ENCODE measurements at regions not wholly inside any gene's neighbourhood (a gene's known extent, or its start where the extent isn't known, plus 50 kb on each side); places are given as distances from the start of the nearest gene placed in this dataset.
"Not testable (repeated sequence)": the region's sequence is repeated elsewhere in the genome, so short reads cannot be mapped to it uniquely, and the experiment has no call there.

DNA sequence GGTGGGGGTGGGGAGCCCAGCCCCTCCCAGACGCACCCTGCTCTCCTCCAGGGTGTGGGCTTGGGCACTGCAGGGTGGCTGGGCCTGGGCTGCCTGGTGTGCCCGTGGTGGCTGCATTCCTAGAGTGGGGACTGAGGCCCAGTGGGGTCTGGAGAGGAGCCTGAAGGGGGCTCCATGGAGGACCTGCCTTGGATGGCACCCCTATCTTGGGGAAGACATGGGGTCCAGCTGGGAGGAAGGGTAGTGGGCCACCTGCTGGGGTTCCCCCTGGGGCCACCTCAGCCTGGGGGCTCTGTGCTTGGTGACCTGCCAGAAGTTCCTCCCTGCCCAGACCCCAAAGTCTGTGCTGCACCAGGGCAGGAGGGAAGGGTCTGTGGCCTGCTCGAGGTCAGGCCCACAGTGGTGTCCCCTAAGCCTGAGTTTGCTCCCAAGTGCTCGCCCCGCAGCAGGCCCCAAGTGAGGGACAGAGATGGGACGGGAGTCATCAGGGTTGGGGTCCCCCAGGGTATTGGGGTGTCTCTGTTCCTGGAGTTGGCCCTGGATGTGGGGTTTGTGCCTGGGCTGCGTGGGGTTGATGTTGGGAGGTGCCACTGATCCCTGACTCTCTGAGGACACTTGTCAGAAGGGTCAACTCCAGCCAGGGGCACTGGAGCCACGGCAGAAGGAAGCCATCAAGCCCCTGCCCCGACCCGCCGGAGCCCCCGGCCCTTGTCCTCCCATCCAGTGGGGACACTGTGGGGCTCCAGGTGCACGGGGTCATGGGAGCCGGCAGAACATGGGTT is 382.9 kb downstream of the TMEM121 start:
- peaks cover 0 to 8% (median 4%) of the 10 kb centered on the region in 5 donors for H3K27me3 ChIP-seq (ENCODE audit: control insufficient read depth in 5 of 5, insufficient read depth in 4 of 5, low read length in 5 of 5)
- H3K4me3 ChIP-seq (ENCODE audit: low read depth in 1 of 5, low read length in 5 of 5): no peak overlapping the region
- H3K27ac ChIP-seq (ENCODE audit: low read depth, low read length): no peak overlapping the region
- no peaks in the 10 kb centered on the region for H3K36me3 ChIP-seq (ENCODE audit: control insufficient read depth in 5 of 5, insufficient read depth in 5 of 5, low read length in 5 of 5)
- H3K9ac ChIP-seq (ENCODE audit: low read length in 5 of 5): no peak overlapping the region
- peaks cover 0 to 16% (median 11%) of the 10 kb centered on the region in 5 donors for H3K9me3 ChIP-seq (ENCODE audit: control insufficient read depth in 5 of 5, low read length in 5 of 5)
- H3K4me1 ChIP-seq (ENCODE audit: control insufficient read depth in 5 of 5, insufficient read depth in 5 of 5, low read length in 5 of 5): no peaks in the 10 kb centered on the region

- H3K4me1 ChIP-seq (ENCODE audit: control insufficient read depth in 5 of 5, insufficient read depth in 5 of 5, low read length in 5 of 5); H3K4me3 ChIP-seq (ENCODE audit: low read depth in 1 of 5, low read length in 5 of 5); H3K27ac ChIP-seq (ENCODE audit: low read depth, low read length); H3K27me3 ChIP-seq (ENCODE audit: control insufficient read depth in 5 of 5, insufficient read depth in 4 of 5, low read length in 5 of 5); H3K36me3 ChIP-seq (ENCODE audit: control insufficient read depth in 5 of 5, insufficient read depth in 5 of 5, low read length in 5 of 5); H3K9ac ChIP-seq (ENCODE audit: low read length in 5 of 5): not testable (repeated sequence)
- peaks cover 0 to 16% (median 11%) of the 10 kb centered on the region in 5 donors for H3K9me3 ChIP-seq (ENCODE audit: control insufficient read depth in 5 of 5, low read length in 5 of 5)
Observed at GRCh38 chr14:105909828-105910120, 383.4 kb downstream of the TMEM121 start.

- no peak overlapping the region for H3K27ac ChIP-seq (ENCODE audit: low read depth, low read length)
- no peak overlapping the region for H3K9ac ChIP-seq (ENCODE audit: low read length in 5 of 5)
- H3K4me1 ChIP-seq (ENCODE audit: control insufficient read depth in 5 of 5, insufficient read depth in 5 of 5, low read length in 5 of 5): no peaks in the 10 kb centered on the region
- peaks cover 0 to 16% (median 11%) of the 10 kb centered on the region in 5 donors for H3K9me3 ChIP-seq (ENCODE audit: control insufficient read depth in 5 of 5, low read length in 5 of 5)
- H3K36me3 ChIP-seq (ENCODE audit: control insufficient read depth in 5 of 5, insufficient read depth in 5 of 5, low read length in 5 of 5): no peaks in the 10 kb centered on the region
- peaks cover 0 to 8% (median 4%) of the 10 kb centered on the region in 5 donors for H3K27me3 ChIP-seq (ENCODE audit: control insufficient read depth in 5 of 5, insufficient read depth in 4 of 5, low read length in 5 of 5)
- H3K4me3 ChIP-seq (ENCODE audit: low read depth in 1 of 5, low read length in 5 of 5): no peak overlapping the region
Observed at GRCh38 chr14:105910426-105910825, 384.0 kb downstream of the TMEM121 start.

DNA sequence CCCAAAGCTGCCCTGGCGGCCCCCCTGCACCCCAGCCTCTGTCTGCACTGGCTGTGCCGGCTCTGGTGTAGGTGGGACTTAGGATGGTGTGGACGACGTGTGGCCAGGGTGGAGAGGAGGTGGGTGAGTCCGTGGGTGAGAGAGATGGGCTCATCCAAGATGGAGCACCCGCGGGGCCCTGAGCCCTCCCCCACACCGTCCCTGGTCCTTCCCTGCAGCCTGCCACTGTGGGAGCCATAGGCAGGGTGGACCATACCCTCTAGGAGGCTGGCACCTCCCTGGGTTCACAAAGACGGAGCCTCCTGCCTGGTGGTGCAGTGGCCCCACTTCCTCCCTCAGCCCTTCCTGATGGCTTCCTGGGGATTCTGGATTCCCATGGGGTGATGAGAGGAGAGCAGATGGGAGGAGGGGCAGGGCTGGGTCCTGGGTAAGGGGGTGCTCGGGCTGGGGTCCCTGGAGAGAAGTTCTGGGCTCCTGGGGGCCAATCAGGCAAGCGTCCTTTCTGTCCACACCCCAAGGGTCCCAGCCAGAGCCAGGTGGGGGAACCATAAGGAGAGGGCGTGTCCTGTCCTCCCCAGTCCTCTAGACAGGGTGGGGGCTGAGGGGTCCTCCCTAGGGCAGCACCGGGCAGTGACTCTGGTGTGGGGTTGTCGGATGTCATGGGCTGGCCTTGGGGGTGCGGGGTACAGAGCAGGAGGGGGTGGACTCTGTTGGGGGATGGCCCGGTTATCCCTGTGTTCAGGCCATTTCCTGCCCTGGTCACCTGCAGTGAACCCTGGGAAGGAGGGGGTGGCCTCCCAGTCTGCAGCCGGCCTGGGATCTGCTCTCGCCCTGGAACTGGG is 384.8 kb downstream of the TMEM121 start:
- peaks cover 0 to 8% (median 4%) of the 10 kb centered on the region in 5 donors for H3K27me3 ChIP-seq (ENCODE audit: control insufficient read depth in 5 of 5, insufficient read depth in 4 of 5, low read length in 5 of 5)

GRCh38 chr14:105911848-105912292 is 385.5 kb downstream of the TMEM121 start:
- not testable (repeated sequence) for H3K4me1 ChIP-seq (ENCODE audit: control insufficient read depth in 5 of 5, insufficient read depth in 5 of 5, low read length in 5 of 5); H3K9ac ChIP-seq (ENCODE audit: low read length in 5 of 5)

More for the DNA sequence above, 384.8 kb downstream of the TMEM121 start:
- Histone ChIP-seq H3K4me3 (ENCODE audit: low read depth in 1 of 5, low read length in 5 of 5) (no peak overlapping the region), H3K9ac (ENCODE audit: low read length in 5 of 5) (no peak overlapping the region), H3K27ac (ENCODE audit: low read depth, low read length) (no peak overlapping the region), H3K4me1 (ENCODE audit: control insufficient read depth in 5 of 5, insufficient read depth in 5 of 5, low read length in 5 of 5) (no peaks in the 10 kb centered on the region), H3K36me3 (ENCODE audit: control insufficient read depth in 5 of 5, insufficient read depth in 5 of 5, low read length in 5 of 5) (no peaks in the 10 kb centered on the region), H3K9me3 (ENCODE audit: control insufficient read depth in 5 of 5, low read length in 5 of 5) (peaks cover 0 to 20% (median 15%) of the 10 kb centered on the region in 5 donors)

GRCh38 chr14:105912641-105913180 is 386.3 kb downstream of the TMEM121 start:
- Histone ChIP-seq H3K36me3 (ENCODE audit: control insufficient read depth in 5 of 5, insufficient read depth in 5 of 5, low read length in 5 of 5) (no peaks in the 10 kb centered on the region), H3K27ac (ENCODE audit: low read depth, low read length) (no peak overlapping the region), H3K4me1 (ENCODE audit: control insufficient read depth in 5 of 5, insufficient read depth in 5 of 5, low read length in 5 of 5) (no peaks in the 10 kb centered on the region), H3K27me3 (ENCODE audit: control insufficient read depth in 5 of 5, insufficient read depth in 4 of 5, low read length in 5 of 5) (peaks cover 0 to 6% (median 0%) of the 10 kb centered on the region in 5 donors), H3K9ac (ENCODE audit: low read length in 5 of 5) (no peak overlapping the region), H3K9me3 (ENCODE audit: control insufficient read depth in 5 of 5, low read length in 5 of 5) (peaks cover 0 to 17% (median 14%) of the 10 kb centered on the region in 5 donors), H3K4me3 (ENCODE audit: low read depth in 1 of 5, low read length in 5 of 5) (no peak overlapping the region)

More at GRCh38 chr14:105911848-105912292, 385.5 kb downstream of the TMEM121 start:
- not testable (repeated sequence) for H3K36me3 ChIP-seq (ENCODE audit: control insufficient read depth in 5 of 5, insufficient read depth in 5 of 5, low read length in 5 of 5); H3K27me3 ChIP-seq (ENCODE audit: control insufficient read depth in 5 of 5, insufficient read depth in 4 of 5, low read length in 5 of 5); H3K27ac ChIP-seq (ENCODE audit: low read depth, low read length); H3K4me3 ChIP-seq (ENCODE audit: low read depth in 1 of 5, low read length in 5 of 5)
- H3K9me3 ChIP-seq (ENCODE audit: control insufficient read depth in 5 of 5, low read length in 5 of 5): peaks cover 0 to 20% (median 15%) of the 10 kb centered on the region in 5 donors

GRCh38 chr14:105913221-105913620 is 386.8 kb downstream of the TMEM121 start:
- peaks cover 0 to 17% (median 14%) of the 10 kb centered on the region in 5 donors for H3K9me3 ChIP-seq (ENCODE audit: control insufficient read depth in 5 of 5, low read length in 5 of 5)
- no peak overlapping the region for H3K27ac ChIP-seq (ENCODE audit: low read depth, low read length)

GRCh38 chr14:105913861-105914260 is 387.5 kb downstream of the TMEM121 start:
- Histone ChIP-seq H3K4me3 (ENCODE audit: low read depth in 1 of 5, low read length in 5 of 5) (no peak overlapping the region), H3K9me3 (ENCODE audit: control insufficient read depth in 5 of 5, low read length in 5 of 5) (peaks cover 0 to 17% (median 14%) of the 10 kb centered on the region in 5 donors), H3K36me3 (ENCODE audit: control insufficient read depth in 5 of 5, insufficient read depth in 5 of 5, low read length in 5 of 5) (no peaks in the 10 kb centered on the region), H3K4me1 (ENCODE audit: control insufficient read depth in 5 of 5, insufficient read depth in 5 of 5, low read length in 5 of 5) (no peaks in the 10 kb centered on the region), H3K9ac (ENCODE audit: low read length in 5 of 5) (no peak overlapping the region), H3K27me3 (ENCODE audit: control insufficient read depth in 5 of 5, insufficient read depth in 4 of 5, low read length in 5 of 5) (no peaks in the 10 kb centered on the region), H3K27ac (ENCODE audit: low read depth, low read length) (no peak overlapping the region)

More at GRCh38 chr14:105913221-105913620, 386.8 kb downstream of the TMEM121 start:
- Histone ChIP-seq H3K4me1 (ENCODE audit: control insufficient read depth in 5 of 5, insufficient read depth in 5 of 5, low read length in 5 of 5) (no peaks in the 10 kb centered on the region), H3K36me3 (ENCODE audit: control insufficient read depth in 5 of 5, insufficient read depth in 5 of 5, low read length in 5 of 5) (no peaks in the 10 kb centered on the region), H3K27me3 (ENCODE audit: control insufficient read depth in 5 of 5, insufficient read depth in 4 of 5, low read length in 5 of 5) (peaks cover 0 to 2% (median 0%) of the 10 kb centered on the region in 5 donors), H3K4me3 (ENCODE audit: low read depth in 1 of 5, low read length in 5 of 5) (no peak overlapping the region), H3K9ac (ENCODE audit: low read length in 5 of 5) (no peak overlapping the region)

DNA sequence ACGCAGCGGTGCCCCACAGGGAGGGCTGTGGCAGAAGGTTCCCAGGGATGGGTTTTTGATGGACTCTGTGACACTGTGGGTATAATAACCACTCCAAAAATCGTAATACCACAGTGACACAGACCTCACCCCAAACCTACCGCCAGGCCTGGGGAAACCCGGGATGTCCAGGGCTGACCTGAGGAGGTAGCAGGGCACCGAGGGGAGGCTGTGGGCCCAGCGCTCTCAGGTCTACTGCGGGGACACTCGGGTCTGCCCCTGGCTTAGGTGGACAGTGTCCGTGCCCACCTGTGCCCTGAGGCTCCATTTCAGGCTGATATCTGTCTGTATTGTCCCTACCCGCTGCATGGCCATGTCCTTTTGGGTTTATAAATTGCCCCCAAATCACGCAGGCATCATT is 387.9 kb downstream of the TMEM121 start:
- H3K27ac ChIP-seq (ENCODE audit: low read depth, low read length); H3K4me1 ChIP-seq (ENCODE audit: control insufficient read depth in 5 of 5, insufficient read depth in 5 of 5, low read length in 5 of 5); H3K36me3 ChIP-seq (ENCODE audit: control insufficient read depth in 5 of 5, insufficient read depth in 5 of 5, low read length in 5 of 5); H3K4me3 ChIP-seq (ENCODE audit: low read depth in 1 of 5, low read length in 5 of 5); H3K9ac ChIP-seq (ENCODE audit: low read length in 5 of 5); H3K27me3 ChIP-seq (ENCODE audit: control insufficient read depth in 5 of 5, insufficient read depth in 4 of 5, low read length in 5 of 5): not testable (repeated sequence)
- peaks cover 0 to 17% (median 14%) of the 10 kb centered on the region in 5 donors for H3K9me3 ChIP-seq (ENCODE audit: control insufficient read depth in 5 of 5, low read length in 5 of 5)
